ENCODE measurements at regions not wholly inside any gene's neighbourhood (a gene's known extent, or its start where the extent isn't known, plus 50 kb on each side); places are given as distances from the start of the nearest gene placed in this dataset.

GRCh38 chr3:155029941-155030340, 50.2 kb upstream of the MME start:
- DNase-seq: no peak

- DNase-seq: no peak
Observed at GRCh38 chr3:155026999-155027591, 53.0 kb upstream of the MME start.

- no peak for DNase-seq
Observed at GRCh38 chr3:155024006-155024638, 56.0 kb upstream of the MME start.

GRCh38 chr3:155022896-155023295, 57.2 kb upstream of the MME start:
- no peak for DNase-seq

GRCh38 chr3:155019575-155019974, 60.5 kb upstream of the MME start:
- no peak for DNase-seq

DNA sequence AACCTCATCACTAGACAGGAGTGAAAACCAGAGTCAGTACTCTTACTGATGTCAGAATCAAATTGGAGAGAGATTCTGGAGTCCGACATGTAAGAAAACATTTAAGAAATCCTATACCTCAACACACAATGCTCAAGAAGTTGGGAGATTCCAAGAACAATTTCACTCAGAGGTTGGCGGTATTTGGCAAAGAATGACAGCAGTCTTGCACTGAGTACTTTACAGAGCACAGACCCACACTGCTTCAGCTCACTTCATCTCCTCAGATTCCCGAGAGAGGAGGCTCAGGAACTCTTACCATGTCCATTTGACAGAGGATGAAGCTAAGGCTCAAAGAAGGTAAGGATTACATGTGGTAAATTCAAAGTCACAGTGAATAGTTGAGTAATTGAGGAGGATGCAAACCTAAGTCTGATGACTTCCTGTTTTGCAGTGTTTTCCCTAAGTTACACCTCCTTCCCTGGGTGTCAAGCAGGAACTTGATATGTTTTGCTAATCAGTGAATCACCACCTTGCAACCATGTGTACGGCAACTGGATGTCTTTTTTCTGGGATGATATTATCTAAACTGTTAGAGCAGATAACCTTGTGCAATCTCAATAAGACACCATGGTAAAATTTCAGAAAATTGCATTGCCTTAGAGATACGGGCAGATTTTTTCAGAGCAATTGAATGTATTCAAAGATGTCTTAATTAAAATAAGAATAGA, 61.3 kb upstream of the MME start:
- no peak for DNase-seq

DNA sequence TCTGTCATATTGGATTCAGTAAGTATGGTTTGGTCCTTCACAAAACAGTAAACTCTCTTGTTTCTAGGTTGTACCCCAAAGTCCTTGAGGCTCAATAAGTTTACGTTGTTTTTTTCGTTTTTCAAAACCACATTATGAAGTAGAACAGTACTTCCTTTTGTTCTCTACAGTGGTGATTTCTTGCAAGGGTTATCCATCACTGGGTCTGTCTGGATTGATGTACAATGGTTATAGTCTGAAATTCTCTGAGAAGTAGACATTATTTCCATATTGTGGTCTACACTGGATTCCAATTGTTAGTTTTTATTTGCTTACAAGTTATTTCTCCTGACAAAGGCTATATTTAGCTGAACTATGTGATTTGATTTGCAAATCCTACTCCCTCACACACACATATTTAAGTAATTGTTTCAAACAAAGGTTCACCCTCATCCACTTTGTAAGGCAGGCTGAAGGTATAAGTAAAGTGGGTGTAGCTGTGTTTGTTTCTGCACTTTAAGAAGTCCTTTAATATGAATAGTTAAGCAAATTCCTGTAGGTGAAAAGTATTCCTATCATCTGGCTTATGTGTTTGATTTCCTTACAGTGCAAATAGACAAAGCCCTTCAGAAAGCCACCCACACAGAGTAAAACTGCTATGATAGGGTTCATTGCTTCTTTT, 64.2 kb upstream of the MME start:
- DNase-seq: no peak

DNA sequence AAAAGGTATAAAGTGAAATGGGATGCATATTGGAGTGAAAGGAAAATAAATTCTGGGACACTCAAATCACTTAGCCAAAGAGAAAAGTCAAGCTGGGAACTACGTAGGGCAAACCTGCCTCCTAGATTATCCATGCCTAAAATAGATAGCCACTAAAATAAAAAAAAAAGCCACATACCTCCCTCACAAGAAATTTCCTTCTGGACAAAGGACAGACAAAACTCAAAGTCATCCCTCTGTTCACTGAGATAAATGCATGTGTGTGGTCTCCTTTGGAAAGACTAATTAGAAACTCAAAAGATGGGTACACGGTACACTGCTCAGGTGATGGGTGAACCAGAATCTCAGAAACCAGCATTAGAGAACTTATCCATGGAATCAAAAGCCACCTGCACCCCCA, 65.2 kb upstream of the MME start:
- no peak for DNase-seq

DNA sequence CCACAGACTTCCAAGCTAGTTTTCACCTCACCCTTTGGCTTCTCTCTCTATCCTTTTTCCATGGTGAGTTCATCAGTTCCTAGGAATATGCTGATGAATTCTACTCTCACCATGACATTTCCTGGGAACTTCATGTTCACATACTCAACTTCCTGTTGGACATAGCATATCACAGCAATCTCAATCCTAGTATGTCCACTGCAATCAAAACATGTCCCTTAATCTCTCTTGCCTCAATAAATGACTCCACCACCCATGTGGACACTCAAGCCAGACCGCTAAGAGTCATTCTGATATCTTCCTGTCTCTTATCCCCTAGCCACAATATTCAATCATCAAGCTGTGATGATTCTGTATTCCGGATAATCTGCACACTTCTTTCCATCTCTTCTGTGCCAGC, 66.7 kb upstream of the MME start:
- no peak for DNase-seq

GRCh38 chr3:155012584-155012983, 67.5 kb upstream of the MME start:
- no peak for DNase-seq

DNA sequence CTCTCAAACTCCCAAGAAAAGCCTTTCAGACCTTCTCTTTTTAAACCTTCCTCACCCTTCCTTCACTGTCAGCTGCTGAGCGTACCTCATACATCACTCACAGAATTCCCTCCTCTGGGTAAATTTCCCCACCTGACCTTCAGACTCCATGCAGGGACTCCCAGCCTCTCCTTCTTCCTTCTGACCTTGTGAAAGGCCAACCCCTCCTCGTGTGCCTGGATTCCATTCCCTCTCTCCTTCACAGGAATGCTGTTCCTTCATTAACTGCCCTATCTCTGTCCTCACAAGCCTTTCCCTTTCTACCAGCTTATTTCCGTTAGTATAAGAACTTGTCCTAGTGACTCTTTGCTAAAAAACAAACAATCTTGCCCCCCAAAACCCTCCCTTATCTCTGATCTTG, 69.7 kb upstream of the MME start:
- DNase-seq: no peak

DNA sequence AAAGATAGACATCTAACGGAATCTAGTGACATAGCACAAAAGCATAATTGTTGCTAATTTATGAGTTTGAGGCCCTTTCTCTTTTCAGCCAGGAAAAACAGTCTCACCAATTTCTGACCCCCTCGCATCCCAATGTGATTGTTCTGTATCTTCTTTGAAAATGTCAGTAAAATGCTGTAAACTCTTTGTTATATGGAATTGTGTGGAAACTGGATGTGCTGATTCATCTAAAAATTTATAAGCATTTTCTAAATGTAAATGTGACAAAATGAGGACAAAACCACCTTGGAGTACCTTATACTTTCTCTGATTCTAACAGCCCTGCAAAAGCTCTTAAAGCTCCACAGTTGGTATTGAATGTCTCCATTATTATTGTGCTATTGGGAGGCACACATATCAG, 70.9 kb upstream of the MME start:
- DNase-seq: no peak

GRCh38 chr3:155007729-155008128, 72.4 kb upstream of the MME start:
- no peak for DNase-seq

DNA sequence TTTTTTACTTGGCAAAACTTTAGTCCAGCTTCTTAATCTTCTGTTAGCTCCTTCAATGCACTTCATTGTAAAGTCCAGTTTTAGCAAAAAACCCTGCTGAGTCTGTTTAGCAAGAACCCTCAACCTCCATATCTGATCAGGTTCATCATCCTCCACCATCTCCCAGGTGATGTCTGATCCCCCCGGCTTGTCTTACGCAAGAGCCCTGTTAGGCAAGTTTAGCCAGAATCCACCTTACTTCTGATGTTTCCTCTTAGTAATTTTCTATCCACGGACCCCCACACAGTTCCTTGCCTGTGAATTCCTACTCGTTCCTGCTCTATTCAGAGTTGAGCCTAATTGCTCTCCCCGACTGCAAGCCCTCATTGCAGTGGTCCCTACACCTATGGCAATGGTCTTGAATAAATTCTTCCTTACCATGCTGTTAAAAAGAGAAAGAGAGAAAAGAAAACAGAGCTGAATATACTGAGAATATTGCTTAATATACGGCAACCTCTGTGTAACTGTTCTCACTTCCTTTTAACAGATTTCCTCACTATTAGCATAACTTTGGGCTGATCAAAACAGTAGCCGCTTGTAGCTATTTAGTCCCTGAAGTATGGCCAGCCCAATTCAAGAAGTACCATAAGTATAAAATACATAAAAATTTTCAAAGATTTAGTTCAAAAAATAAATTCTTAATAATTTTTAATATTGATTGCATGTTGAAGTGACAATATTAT, 78.7 kb upstream of the MME start:
- DNase-seq: no peak

- DNase-seq: no peak
Observed at GRCh38 chr3:154992655-154993054, 87.5 kb upstream of the MME start.

DNA sequence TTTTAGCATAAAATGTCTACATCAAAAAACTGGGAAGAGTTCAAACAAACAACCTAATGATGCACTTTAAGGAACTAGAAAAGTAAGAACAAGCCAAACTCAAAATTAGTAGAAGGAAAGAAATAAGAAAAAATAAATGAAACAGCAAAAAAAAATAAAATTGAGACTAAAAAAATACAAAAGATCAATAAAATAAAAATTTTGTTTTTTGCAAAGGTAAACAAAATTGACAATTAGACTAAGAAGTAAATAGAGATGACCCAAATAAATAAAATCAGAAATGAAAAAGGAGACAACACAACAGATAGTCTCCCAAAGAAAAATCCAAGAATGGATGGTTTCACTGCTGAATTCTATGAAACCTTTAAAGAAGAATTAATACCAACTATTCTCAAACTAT, 89.6 kb upstream of the MME start:
- DNase-seq: no peak

DNA sequence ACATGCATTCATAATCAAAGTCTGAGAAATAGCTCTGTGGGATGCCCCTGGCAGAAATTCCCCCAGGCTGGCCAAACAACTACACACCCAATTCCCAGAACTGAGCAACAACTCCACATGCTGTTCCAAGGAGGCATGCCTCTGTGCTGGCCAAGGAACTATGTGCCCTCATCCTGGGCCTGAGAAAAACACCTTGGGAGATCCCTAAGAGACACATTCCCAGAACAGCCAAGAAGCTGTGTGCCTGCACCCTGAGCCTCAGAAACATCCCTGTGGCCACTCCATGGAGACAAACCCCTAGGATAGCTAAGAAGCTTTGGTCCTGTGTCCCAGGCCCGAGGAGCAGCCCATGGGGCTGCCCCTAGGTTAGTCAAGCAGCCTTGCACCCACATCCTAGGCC, 92.3 kb upstream of the MME start:
- no peak for DNase-seq

GRCh38 chr3:154981664-154982063, 98.5 kb upstream of the MME start:
- no peak for DNase-seq

DNA sequence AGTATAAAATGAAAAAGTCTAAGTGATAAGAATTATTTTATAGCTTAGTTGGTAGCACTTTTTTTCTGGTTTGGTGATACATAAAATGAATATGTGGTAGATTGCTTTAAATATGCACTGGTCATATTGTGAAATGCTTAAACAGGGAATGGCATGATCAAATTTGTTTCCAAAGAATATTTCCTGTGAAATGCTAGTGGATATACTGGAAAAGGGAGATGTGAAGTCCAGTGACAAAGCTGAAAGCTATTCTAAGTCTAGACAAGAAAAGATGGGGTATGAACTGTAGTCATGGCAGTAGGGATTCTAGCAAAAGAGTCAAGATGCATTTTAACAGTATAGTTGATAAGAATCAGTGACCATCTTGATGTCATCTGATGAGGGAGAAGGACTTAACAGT, 98.9 kb upstream of the MME start:
- DNase-seq: no peak

DNA sequence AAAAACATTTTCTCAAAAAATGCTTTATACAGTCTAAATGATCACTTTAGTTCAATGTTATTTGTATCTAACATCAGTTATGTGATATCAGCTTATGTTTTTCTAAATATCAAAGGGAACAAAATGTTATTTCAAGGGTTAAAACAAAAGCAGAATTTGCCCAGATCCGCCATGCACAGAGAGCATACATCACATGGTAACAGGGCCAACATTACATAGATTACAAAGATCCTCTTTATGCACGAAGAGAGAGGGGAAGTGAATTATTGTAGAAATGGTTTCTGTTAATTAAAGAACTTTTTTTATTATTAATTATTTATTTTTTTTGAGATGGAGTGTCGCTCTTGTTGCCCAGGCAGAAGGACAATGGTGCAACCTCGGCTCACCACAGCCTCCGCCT, 100.8 kb upstream of the MME start:
- no peak for DNase-seq

DNA sequence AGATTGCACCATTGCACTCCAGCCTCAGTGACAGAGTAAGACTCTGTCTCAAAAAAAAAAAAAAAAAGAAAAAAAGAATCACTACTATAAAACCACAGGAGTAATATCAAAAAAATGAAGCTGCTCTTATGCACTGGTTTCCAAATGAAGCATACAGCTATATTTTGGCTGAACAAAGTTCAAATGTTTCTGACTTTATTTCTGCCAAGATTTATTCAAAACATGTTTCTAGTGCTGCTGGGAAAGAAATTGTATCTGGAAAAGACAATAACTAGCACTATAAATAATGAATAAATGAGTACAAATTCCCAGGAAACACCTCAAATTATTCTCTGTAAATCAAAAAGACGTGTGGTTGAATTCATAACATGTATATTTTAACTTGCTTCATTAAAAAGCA, 102.5 kb upstream of the MME start:
- no peak for DNase-seq

DNA sequence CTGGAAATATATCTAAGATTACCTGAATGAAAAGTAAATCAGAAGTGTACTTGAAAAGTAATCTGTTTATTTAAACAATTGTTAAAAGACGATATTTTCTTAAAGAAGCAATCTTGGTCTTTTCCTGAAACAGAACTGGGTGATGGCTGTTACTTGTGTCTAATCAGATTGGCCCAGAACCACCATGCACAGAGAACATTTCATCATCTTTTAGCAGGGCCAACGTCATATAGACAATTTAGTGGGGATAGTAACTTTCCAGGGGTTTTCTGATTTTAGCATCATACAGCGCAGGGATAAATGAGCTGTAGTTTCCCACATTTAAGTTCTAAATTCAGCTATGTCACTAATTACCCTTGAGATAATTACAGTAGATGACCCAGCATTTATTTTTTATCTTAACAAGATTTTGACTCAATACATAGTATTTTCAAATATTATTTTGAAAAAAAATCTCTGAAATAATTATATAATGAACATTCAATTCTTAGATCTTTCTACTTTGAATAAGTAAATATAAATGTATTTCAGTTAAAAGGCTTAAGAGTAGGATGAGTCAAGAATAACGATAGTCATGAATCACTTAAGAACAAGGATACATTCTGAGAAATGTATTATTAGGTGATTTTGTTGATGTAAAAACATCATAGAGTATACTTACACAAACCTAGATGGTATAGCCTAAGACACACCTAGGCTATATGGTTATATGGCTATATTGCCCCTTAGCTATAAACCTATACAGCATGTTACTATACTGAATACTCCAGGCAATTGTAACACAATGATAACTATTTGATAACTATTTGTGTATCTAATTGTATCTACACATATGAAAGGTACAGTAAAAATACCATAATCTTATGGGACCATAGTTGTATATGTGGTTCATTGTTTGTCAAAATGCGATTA, 103.8 kb upstream of the MME start:
- no peak for DNase-seq
